SK-N-MC (cell line): ENCODE measurements at regions not wholly inside any gene's neighbourhood (a gene's known extent, or its start where the extent isn't known, plus 50 kb on each side); places are given as distances from the start of the nearest gene placed in this dataset.

Experiments used
- DNase-seq: peaks from one replicate; pipeline ENCODE4 v3.0.0-alpha.2; 2011; ENCODE audit warnings: low read depth, low spot score
- H3K27ac ChIP-seq: fragments of 200-600 bp; sonication (generic); 2 replicates; pipeline ENCODE4 v1.5.1; 2016; ENCODE audit warnings: mixed run types
- H3K36me3 ChIP-seq: fragments of 200-600 bp; sonication (generic); 2 replicates; pipeline ENCODE4 v1.6.1; 2017; ENCODE audit warnings: antibody characterized with exemption, low read length, mixed read lengths; ENCODE audit not compliant: insufficient read depth
- H3K4me3 ChIP-seq: fragments of 200-600 bp; sonication (generic); 2 replicates; pipeline ENCODE4 v1.5.1; 2016
- H3K9ac ChIP-seq: fragments of 200-600 bp; sonication (generic); 2 replicates; pipeline ENCODE4 v1.8.0; 2017; ENCODE audit warnings: mixed run types, mixed read lengths; ENCODE audit not compliant: insufficient read length
- H3K9me3 ChIP-seq: fragments of 200-600 bp; sonication (generic); 2 replicates; pipeline ENCODE4 v1.6.1; 2017; ENCODE audit warnings: low read depth, mild to moderate bottlenecking, antibody characterized with exemption, low read length, moderate library complexity, mixed read lengths
- EZH2 ChIP-seq: fragments of 200-600 bp; sonication (generic); IDR thresholded peaks from one replicate; pipeline ENCODE4 v1.6.1; 2017; ENCODE audit warnings: antibody characterized with exemption
- FOXP2 ChIP-seq: optimal IDR thresholded peaks from 2 replicates; pipeline ENCODE3; 2011; ENCODE audit warnings: mild to moderate bottlenecking, moderate library complexity; ENCODE audit not compliant: insufficient read depth; ENCODE audit errors: extremely low read length, control extremely low read depth
- POLR2AphosphoS5 ChIP-seq: IDR thresholded peaks from 2 replicates; pipeline ENCODE4 v1.6.1; 2012; ENCODE audit warnings: mild to moderate bottlenecking, low read depth, low read length, borderline replicate concordance

GRCh38 chr4:35253331-35253730 is 991.0 kb downstream of the ARAP2 start:
- no peak overlapping the region for H3K27ac ChIP-seq
- TF ChIP-seq POLR2AphosphoS5 (no peak), EZH2 (no peak), FOXP2 (no peak)
- no peaks in the 10 kb centered on the region for H3K9me3 ChIP-seq
- DNase-seq = no peak
- H3K36me3 ChIP-seq = no peaks in the 10 kb centered on the region
- no peak overlapping the region for H3K9ac ChIP-seq
- no peak overlapping the region for H3K4me3 ChIP-seq

GRCh38 chr4:35286434-35286833 is 957.9 kb downstream of the ARAP2 start:
- Histone ChIP-seq H3K9me3 (no peaks in the 10 kb centered on the region), H3K27ac (no peak overlapping the region), H3K9ac (no peak overlapping the region), H3K4me3 (no peak overlapping the region), H3K36me3 (no peaks in the 10 kb centered on the region)
- DNase-seq = no peak
- TF ChIP-seq EZH2 = no peak
- no peak for TF ChIP-seq FOXP2
- TF ChIP-seq POLR2AphosphoS5 = no peak

GRCh38 chr4:35300996-35301774 is 943.1 kb downstream of the ARAP2 start:
- no peaks in the 10 kb centered on the region for H3K36me3 ChIP-seq
- no peak overlapping the region for H3K9ac ChIP-seq
- no peaks in the 10 kb centered on the region for H3K9me3 ChIP-seq
- H3K4me3 ChIP-seq = no peak overlapping the region
- DNase-seq = no peak
- TF ChIP-seq FOXP2 = no peak
- TF ChIP-seq POLR2AphosphoS5 = no peak
- TF ChIP-seq EZH2 = no peak
- no peak overlapping the region for H3K27ac ChIP-seq

GRCh38 chr4:35315419-35315818 is 928.9 kb downstream of the ARAP2 start:
- no peak for DNase-seq
- Histone ChIP-seq H3K9me3 (no peaks in the 10 kb centered on the region), H3K36me3 (no peaks in the 10 kb centered on the region), H3K4me3 (no peak overlapping the region), H3K27ac (no peak overlapping the region), H3K9ac (no peak overlapping the region)
- no peak for TF ChIP-seq EZH2
- TF ChIP-seq POLR2AphosphoS5 = no peak
- no peak for TF ChIP-seq FOXP2

GRCh38 chr4:35325908-35326453 is 918.3 kb downstream of the ARAP2 start:
- Histone ChIP-seq H3K27ac (no peak overlapping the region), H3K9me3 (no peaks in the 10 kb centered on the region), H3K9ac (no peak overlapping the region), H3K4me3 (no peak overlapping the region), H3K36me3 (no peaks in the 10 kb centered on the region)
- DNase-seq = no peak
- TF ChIP-seq EZH2 (no peak), FOXP2 (no peak), POLR2AphosphoS5 (no peak)

GRCh38 chr4:35342833-35343232 is 901.5 kb downstream of the ARAP2 start:
- no peak overlapping the region for H3K9ac ChIP-seq
- no peak overlapping the region for H3K4me3 ChIP-seq
- no peak for TF ChIP-seq FOXP2
- no peak for TF ChIP-seq POLR2AphosphoS5
- TF ChIP-seq EZH2 = no peak
- no peaks in the 10 kb centered on the region for H3K9me3 ChIP-seq
- no peaks in the 10 kb centered on the region for H3K36me3 ChIP-seq
- no peak overlapping the region for H3K27ac ChIP-seq
- no peak for DNase-seq

- H3K27ac ChIP-seq = no peak overlapping the region
- H3K9ac ChIP-seq = no peak overlapping the region
- no peaks in the 10 kb centered on the region for H3K36me3 ChIP-seq
- TF ChIP-seq POLR2AphosphoS5 = no peak
- no peak for TF ChIP-seq FOXP2
- TF ChIP-seq EZH2 = no peak
- no peak overlapping the region for H3K4me3 ChIP-seq
- no peak for DNase-seq
- H3K9me3 ChIP-seq = no peaks in the 10 kb centered on the region
Observed at GRCh38 chr4:35347276-35347675, 897.0 kb downstream of the ARAP2 start.

- Histone ChIP-seq H3K9me3 (no peaks in the 10 kb centered on the region), H3K36me3 (no peaks in the 10 kb centered on the region), H3K4me3 (no peak overlapping the region), H3K9ac (no peak overlapping the region), H3K27ac (no peak overlapping the region)
- DNase-seq = no peak
- TF ChIP-seq FOXP2 (no peak), EZH2 (no peak), POLR2AphosphoS5 (no peak)
Observed at GRCh38 chr4:35358001-35358584, 886.2 kb downstream of the ARAP2 start.
